NCI-H345 treated with DMSO at 0.1 percent for 48 hours (cell line): ENCODE measurements at regions not wholly inside any gene's neighbourhood (a gene's known extent, or its start where the extent isn't known, plus 50 kb on each side); places are given as distances from the start of the nearest gene placed in this dataset.

ENCODE experiments used
- DNase-seq: peaks from one replicate; lab custom pipeline; 2025; ENCODE audit not compliant: unreplicated experiment; lab: John Stamatoyannopoulos, UW

- DNase-seq, result no peak
Observed at GRCh38 chr1:218024211-218024720, 260.8 kb upstream of the RRP15 start.

- DNase-seq, result no peak
Observed at GRCh38 chr1:218025454-218025853, 259.6 kb upstream of the RRP15 start.

- DNase-seq, result no peak
Observed at GRCh38 chr1:218027152-218027551, 257.9 kb upstream of the RRP15 start.

- no peak for DNase-seq
Observed at GRCh38 chr1:218030846-218031245, 254.2 kb upstream of the RRP15 start.

GRCh38 chr1:218031901-218032300 is 253.2 kb upstream of the RRP15 start:
- no peak for DNase-seq

- DNase-seq, result no peak
Observed at GRCh38 chr1:218034468-218034867, 250.6 kb upstream of the RRP15 start.

GRCh38 chr1:218048828-218049420 is 236.2 kb upstream of the RRP15 start:
- DNase-seq, result no peak

GRCh38 chr1:218049641-218050040 is 235.5 kb upstream of the RRP15 start:
- DNase-seq, result no peak

GRCh38 chr1:218058730-218059129 is 226.4 kb upstream of the RRP15 start:
- DNase-seq, result no peak

GRCh38 chr1:218064426-218064825 is 220.7 kb upstream of the RRP15 start:
- no peak for DNase-seq

GRCh38 chr1:218066332-218066731 is 218.8 kb upstream of the RRP15 start:
- no peak for DNase-seq

GRCh38 chr1:218068241-218068640 is 216.9 kb upstream of the RRP15 start:
- DNase-seq, result no peak

- no peak for DNase-seq
Observed at GRCh38 chr1:218069180-218069579, 215.9 kb upstream of the RRP15 start.

GRCh38 chr1:218073062-218073461 is 212.0 kb upstream of the RRP15 start:
- DNase-seq, result no peak

GRCh38 chr1:218078916-218079315 is 206.2 kb upstream of the RRP15 start:
- no peak for DNase-seq

GRCh38 chr1:218079347-218079746 is 205.7 kb upstream of the RRP15 start:
- DNase-seq, result no peak

GRCh38 chr1:218079820-218080219 is 205.3 kb upstream of the RRP15 start:
- no peak for DNase-seq

GRCh38 chr1:218080863-218081262 is 204.2 kb upstream of the RRP15 start:
- DNase-seq, result no peak

GRCh38 chr1:218081358-218081757 is 203.7 kb upstream of the RRP15 start:
- no peak for DNase-seq

- no peak for DNase-seq
Observed at GRCh38 chr1:218090459-218090858, 194.6 kb upstream of the RRP15 start.

GRCh38 chr1:218101409-218101808 is 183.7 kb upstream of the RRP15 start:
- DNase-seq, result no peak

GRCh38 chr1:218108034-218108433 is 177.1 kb upstream of the RRP15 start:
- no peak for DNase-seq

- DNase-seq, result no peak
Observed at GRCh38 chr1:218112862-218113261, 172.2 kb upstream of the RRP15 start.
